UCSD-AML1 (cell line): ENCODE measurements at regions not wholly inside any gene's neighbourhood (a gene's known extent, or its start where the extent isn't known, plus 50 kb on each side); places are given as distances from the start of the nearest gene placed in this dataset.

Experiments used
- DNase-seq: peaks from one replicate; lab custom pipeline; 2025; ENCODE audit not compliant: unreplicated experiment; lab: John Stamatoyannopoulos, UW

DNA sequence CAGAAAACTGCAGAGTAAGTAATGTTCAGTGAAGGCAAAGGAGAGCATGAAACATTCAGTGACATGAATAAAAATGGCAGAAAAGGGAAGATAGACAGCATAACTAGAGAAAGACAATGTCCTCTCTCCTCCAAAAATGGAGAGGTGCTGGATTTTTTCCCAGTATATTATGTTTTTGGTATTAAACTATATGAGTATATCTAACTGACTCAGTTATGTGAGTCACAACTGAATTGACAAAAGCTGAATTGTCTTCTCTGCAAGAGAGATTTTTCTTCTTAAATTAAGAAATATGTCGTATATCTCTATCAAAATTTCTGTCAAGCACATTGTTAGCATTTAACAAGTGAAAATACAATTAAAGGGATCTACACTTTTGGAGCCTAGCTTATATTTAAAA is 375.1 kb downstream of the CHSY3 start:
- no peak for DNase-seq

DNA sequence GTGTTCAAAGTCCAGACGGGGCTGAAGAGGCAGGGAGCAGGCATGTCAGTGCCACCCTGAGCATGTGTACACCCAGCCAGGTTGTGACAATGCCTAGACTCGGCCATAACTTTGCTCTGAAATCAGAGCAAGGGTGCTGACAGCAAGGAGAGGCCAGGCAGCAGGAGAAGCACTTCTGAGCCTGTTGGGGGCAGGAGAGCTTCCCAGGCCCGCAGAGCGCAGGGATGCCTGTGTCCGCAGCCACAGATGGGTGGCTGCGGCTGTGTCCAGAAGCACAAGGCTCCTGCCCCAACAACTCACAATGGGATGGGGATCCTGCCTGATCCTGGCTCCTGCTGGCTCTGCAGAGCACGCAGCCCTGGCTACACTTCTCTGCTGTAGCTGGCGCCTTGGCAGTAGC is 373.9 kb downstream of the CHSY3 start:
- no peak for DNase-seq

DNA sequence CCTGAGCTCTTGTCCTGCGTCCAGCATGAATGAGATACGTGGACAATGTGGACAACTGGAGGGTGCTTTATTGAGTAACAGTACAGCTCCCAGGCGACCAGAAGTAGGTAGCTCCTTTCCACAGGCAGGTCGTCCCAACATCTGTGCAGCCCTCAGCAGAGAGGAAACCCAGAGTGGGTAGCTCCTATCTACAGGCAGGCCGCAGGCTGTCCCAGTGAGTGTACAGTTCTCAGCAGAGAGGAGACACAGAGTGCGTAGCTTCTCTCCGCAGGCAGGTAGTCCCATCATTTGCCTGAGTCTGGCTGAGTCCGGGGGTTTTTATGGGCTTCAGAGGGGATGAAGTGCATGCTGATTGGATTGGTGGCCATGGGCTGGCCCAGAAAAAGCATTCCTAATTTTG is 373.3 kb downstream of the CHSY3 start:
- no peak for DNase-seq

DNA sequence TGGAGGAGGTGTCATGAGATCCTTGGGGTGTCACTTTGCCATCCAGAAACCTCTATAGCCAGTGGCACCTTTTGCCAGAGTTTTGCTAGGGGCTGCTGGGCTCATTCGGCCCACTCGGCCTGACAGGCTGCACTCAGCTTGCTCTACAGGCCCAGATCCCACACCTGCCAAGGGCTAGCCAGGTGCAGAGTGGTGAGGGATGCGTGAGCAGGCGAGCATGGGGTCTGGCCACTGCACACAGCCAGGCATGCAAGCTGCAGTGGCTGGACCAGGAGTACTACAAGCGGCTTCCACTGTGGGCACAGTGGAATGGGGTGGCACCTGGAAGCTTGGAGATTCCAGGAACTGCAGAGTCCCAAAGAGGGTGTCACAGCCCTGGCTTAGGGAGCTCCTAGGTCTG is 372.7 kb downstream of the CHSY3 start:
- DNase-seq: no peak

DNA sequence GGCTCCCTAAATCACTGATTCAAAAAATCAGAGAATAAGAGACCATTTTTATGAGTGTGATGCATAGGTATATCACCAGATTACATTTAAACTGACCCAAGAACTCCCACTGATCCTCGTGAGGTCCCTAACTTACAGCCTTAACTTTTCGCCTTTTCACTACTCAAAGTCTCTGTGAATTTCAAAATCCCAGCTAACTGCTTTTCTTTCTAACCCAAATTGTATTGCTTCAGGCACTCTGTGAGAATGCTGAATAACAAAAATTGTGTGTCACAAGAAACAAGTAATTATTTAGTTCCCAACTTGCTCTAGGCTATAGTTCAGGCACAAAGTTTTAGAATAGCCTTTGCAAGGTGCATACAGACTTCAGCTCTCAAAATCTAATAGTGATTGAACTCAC is 368.6 kb downstream of the CHSY3 start:
- no peak for DNase-seq

DNA sequence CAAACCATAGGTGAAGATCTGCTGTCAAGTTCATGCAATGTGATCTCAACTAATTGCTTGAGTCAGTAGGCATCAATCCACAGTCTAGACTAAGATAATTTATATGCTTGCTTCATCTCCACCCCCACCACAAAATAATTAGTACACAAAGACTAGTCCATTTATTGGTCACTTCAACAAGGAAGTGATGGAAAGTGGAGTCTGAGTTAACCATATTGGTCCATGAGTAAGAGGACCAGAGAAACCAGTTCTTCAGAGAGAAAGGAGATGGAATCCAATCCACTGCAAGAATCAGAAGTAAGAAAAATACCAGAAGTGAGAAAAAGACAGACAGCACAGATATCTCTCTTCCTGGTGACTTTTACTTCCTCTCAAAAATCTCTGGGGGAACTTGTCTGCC is 366.5 kb downstream of the CHSY3 start:
- DNase-seq: no peak

DNA sequence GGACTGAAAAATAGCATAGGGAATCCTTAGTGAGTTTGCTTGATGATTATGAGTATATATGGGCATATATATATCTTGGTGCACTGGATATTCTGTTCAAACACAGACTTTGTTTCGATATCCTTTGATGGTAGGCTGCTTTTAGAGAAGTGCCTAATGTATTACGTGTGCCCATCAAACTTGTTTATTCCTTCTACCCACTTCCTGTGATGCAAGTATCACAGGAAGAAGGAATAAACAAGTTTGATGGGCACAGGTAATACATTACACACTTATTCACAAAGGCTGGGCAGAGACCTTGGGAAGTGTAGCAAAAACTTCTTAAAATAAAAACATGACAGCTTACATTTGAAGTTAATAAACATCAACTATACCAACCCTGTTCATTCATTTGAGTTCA is 364.2 kb downstream of the CHSY3 start:
- DNase-seq: no peak

DNA sequence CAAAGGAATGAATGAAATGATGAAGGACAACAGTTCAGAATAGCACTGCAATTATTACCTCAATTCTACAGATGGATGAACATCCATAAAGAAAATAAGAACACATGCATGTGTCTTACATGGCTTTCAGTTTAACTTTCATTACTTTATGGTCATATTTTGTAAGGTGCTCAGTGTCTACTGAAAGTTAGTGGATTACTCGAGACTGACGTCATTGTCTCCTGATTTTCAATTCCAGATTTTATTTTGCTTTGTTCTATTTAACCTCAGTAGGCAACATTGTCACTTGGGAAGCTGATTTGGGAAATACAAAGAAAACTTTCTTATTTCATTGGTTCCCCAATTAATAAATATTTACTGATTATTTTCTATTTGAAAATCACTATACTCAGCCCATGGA is 363.7 kb downstream of the CHSY3 start:
- no peak for DNase-seq

DNA sequence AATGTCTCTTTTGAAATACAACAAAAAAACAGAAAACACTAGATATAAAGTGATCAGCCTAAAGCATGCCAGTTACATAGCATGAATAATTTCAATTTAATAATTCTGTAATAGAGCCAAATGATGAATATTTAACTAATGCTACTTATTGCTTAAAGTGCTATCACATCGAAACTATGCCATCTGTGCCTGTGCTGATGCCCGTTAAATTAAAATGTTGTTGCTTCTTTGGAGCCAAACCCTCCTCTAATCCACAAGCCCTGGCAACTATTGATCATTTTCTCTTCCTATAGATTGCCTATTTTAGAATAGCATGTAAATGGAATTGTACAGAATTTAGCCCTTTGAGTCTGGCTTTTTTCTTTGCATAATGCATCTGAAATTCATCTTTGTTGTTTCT is 356.2 kb downstream of the CHSY3 start:
- DNase-seq: no peak

DNA sequence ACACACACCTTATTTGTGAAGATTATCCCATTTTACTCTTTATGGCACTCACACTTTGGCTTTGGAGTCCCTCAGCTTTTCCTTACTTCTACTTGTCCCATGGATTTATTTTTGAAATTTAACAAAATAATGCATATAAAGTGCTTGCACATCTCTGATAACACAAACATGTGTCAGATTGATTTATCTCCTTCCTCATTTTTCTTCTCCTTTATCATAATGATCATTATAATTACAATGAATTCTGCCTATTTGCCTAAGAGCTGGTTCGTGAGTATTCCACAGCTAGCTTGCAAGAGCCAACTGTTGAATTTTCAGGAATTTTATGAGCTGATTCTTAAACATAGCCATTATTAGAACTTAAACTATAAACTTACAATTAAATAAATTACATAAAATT is 347.7 kb downstream of the CHSY3 start:
- DNase-seq: no peak

DNA sequence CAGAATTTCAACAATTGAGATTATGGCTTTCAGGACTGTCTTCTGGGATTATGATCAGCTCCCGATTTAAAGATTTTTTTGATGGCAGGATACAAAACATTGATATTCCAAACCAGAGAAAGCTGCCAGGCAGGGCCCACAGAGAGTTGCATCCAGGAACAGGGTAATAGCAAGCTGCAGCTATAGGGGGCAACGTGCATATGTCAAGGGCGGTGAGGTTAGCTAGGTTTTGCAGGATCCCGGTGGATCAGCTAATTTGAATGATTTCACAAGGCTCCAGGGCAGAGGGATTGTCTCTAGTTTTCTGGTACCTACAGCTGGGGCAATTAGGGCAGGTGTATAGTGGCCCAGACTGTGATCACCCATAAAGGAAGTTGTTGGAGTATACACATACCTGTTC is 339.4 kb downstream of the CHSY3 start:
- DNase-seq: no peak

DNA sequence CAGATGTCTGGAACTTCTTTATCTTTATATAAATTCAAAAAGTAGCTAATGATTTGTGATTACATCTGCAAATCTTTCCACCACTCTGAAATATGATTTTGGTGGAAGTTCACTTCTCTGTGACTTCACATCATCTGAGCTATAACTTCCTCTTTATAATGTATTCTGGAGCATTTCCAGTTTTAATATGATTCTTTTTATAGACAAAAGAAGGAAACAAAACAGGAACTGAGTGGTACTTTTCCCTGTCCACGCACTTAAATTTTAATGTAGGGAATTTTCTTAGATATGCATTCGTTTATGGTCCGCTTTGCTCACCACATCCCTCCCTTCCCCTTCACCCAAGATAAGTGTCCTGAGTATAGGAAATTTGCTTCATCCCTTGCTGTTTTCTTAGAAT is 333.5 kb downstream of the CHSY3 start:
- DNase-seq: no peak
